ENCODE measurements at regions not wholly inside any gene's neighbourhood (a gene's known extent, or its start where the extent isn't known, plus 50 kb on each side); places are given as distances from the start of the nearest gene placed in this dataset.

DNA sequence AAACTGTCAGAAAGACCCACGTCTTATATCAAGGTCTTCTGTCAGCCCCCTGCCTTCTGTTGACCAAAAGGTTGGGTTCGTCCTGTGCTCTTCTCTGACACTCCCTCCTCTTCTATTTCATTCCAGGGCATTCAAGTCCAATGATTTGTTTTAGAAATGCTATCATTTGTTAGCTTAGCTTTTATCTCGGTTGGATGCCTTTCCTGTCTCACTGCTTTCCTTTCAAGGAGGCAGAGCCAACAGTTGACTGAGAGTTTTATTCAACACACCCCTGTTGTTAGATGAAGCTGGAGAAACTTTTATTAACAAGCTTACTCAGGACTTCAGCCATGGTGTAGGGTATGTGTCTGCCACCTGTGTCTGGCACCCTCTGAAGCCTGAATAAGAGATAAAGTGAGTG is 112.0 kb upstream of the SLC7A14 start:
- TF ChIP-seq, protein P1, sequence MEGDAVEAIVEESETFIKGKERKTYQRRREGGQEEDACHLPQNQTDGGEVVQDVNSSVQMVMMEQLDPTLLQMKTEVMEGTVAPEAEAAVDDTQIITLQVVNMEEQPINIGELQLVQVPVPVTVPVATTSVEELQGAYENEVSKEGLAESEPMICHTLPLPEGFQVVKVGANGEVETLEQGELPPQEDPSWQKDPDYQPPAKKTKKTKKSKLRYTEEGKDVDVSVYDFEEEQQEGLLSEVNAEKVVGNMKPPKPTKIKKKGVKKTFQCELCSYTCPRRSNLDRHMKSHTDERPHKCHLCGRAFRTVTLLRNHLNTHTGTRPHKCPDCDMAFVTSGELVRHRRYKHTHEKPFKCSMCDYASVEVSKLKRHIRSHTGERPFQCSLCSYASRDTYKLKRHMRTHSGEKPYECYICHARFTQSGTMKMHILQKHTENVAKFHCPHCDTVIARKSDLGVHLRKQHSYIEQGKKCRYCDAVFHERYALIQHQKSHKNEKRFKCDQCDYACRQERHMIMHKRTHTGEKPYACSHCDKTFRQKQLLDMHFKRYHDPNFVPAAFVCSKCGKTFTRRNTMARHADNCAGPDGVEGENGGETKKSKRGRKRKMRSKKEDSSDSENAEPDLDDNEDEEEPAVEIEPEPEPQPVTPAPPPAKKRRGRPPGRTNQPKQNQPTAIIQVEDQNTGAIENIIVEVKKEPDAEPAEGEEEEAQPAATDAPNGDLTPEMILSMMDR (IDR thresholded peaks at IDR 0.05): no peak
- no peak for TF ChIP-seq POLR2A (IDR thresholded peaks at IDR 0.05)

Data from vagina (tissue), 2 donors.